Natural killer cell (primary cell): ENCODE measurements at regions not wholly inside any gene's neighbourhood (a gene's known extent, or its start where the extent isn't known, plus 50 kb on each side); places are given as distances from the start of the nearest gene placed in this dataset.

Source experiments
- ATAC-seq, 3 donors: fragments of 150-1000 bp in 2 of 3; fragments of 200-7000 bp in 1 of 3; cut with Tn5 transposase; 1 replicate in 1 of 3; 2 replicates in 2 of 3; pipeline ENCODE4 v1.10.0; 2021; ENCODE audit warnings: mild to moderate bottlenecking in 2 of 3, moderate library complexity in 2 of 3
- DNase-seq, 2 donors: peaks; one replicate each; pipeline versions ENCODE4 v3.0.0 to v3.0.0-alpha.2; 2013 to 2021; ENCODE audit warnings: mixed read lengths in 1 of 2
- H3K27ac ChIP-seq: one replicate; pipeline ENCODE4 v1.5.1; 2013; ENCODE audit warnings: mild to moderate bottlenecking, low read length
- H3K27me3 ChIP-seq: one replicate; pipeline ENCODE4 v1.6.1; 2013; ENCODE audit warnings: low read length; ENCODE audit not compliant: control insufficient read depth, insufficient read depth
- H3K36me3 ChIP-seq: one replicate; pipeline ENCODE4 v1.6.1; 2013; ENCODE audit warnings: low read length; ENCODE audit not compliant: control insufficient read depth, insufficient read depth
- H3K4me1 ChIP-seq: one replicate; pipeline ENCODE4 v1.6.1; 2013; ENCODE audit warnings: low read length; ENCODE audit not compliant: control insufficient read depth, insufficient read depth
- H3K4me3 ChIP-seq: one replicate; pipeline ENCODE4 v1.5.1; 2013; ENCODE audit warnings: low read length
- H3K9me3 ChIP-seq: one replicate; pipeline ENCODE4 v1.6.1; 2013; ENCODE audit warnings: low read length; ENCODE audit not compliant: control insufficient read depth, insufficient read depth
- H3K27ac Mint-ChIP-seq, 2 donors: one replicate each; pipeline ENCODE4 v1.8.0; 2022; ENCODE audit warnings: mild to moderate bottlenecking in 2 of 2, mixed read lengths in 2 of 2, moderate library complexity in 1 of 2
- H3K27me3 Mint-ChIP-seq, 2 donors: one replicate each; pipeline ENCODE4 v1.8.0; 2022; ENCODE audit warnings: low read depth in 2 of 2, mixed read lengths in 2 of 2
- H3K36me3 Mint-ChIP-seq: one replicate; pipeline ENCODE4 v1.8.0; 2022; ENCODE audit warnings: mixed read lengths
- H3K4me1 Mint-ChIP-seq, 2 donors: one replicate each; pipeline ENCODE4 v1.8.0; 2022; ENCODE audit warnings: mixed read lengths in 2 of 2
- H3K4me3 Mint-ChIP-seq: one replicate; pipeline ENCODE4 v1.8.0; 2022; ENCODE audit warnings: mild to moderate bottlenecking, moderate library complexity, mixed read lengths
- H3K9me3 Mint-ChIP-seq, 2 donors: one replicate each; pipeline ENCODE4 v1.8.0; 2022; ENCODE audit warnings: mixed read lengths in 2 of 2
- CTCF ChIP-seq: fragments of 200-600 bp; IDR thresholded peaks from one replicate; pipeline ENCODE4 v1.8.0; 2022; ENCODE audit warnings: antibody characterized with exemption
- WGBS: methylation state at CpG from one replicate; pipeline ENCODE4 v1.1.7; 2013; ENCODE audit warnings: missing lambda C conversion rate; ENCODE audit not compliant: insufficient coverage; 5-methylcytosine and 5-hydroxymethylcytosine counted together
- intact Hi-C: fragments of 100-400 bp; cut with micrococcal nuclease; formaldehyde crosslinking; loops from one replicate; pipeline ENCODE4 v1.14.2; 2022

- intact Hi-C loops = no loop called here
- H3K4me1 Mint-ChIP-seq = no peaks in the 10 kb centered on the region
- Histone ChIP-seq H3K4me3 (no peak overlapping the region), H3K27me3 (no peaks in the 10 kb centered on the region), H3K36me3 (no peaks in the 10 kb centered on the region), H3K9me3 (no peaks in the 10 kb centered on the region), H3K4me1 (no peaks in the 10 kb centered on the region), H3K27ac (no peak overlapping the region)
- ATAC-seq (no peak), DNase-seq (no peak)
- TF ChIP-seq CTCF = no peak
- no peak overlapping the region for H3K4me3 Mint-ChIP-seq
- H3K27ac Mint-ChIP-seq = no peak overlapping the region
- peaks cover 9 to 24% of the 10 kb centered on the region in 2 donors for H3K9me3 Mint-ChIP-seq
- H3K36me3 Mint-ChIP-seq = no peaks in the 10 kb centered on the region
- no peaks in the 10 kb centered on the region for H3K27me3 Mint-ChIP-seq
- 83% methylated on average over 2 of the region's 2 CpGs for WGBS
Observed at GRCh38 chr2:4588606-4589005, 885.2 kb downstream of the DCDC2C start.

- ATAC-seq = no peak
Observed at GRCh38 chr2:4591261-4591660, 887.9 kb downstream of the DCDC2C start.

GRCh38 chr2:4597400-4597799 is 894.0 kb downstream of the DCDC2C start:
- Mint-ChIP-seq H3K27me3 (no peaks in the 10 kb centered on the region), H3K4me1 (no peaks in the 10 kb centered on the region), H3K36me3 (no peaks in the 10 kb centered on the region), H3K27ac (no peak overlapping the region), H3K9me3 (peaks cover 13 to 18% of the 10 kb centered on the region in 2 donors), H3K4me3 (no peak overlapping the region)
- ATAC-seq = no peak
- H3K4me1 ChIP-seq = no peaks in the 10 kb centered on the region
- 0% methylated on average over 1 of the region's 3 CpGs for WGBS
- H3K27me3 ChIP-seq = no peaks in the 10 kb centered on the region
- H3K27ac ChIP-seq = no peak overlapping the region
- DNase-seq = no peak
- no peak for TF ChIP-seq CTCF
- intact Hi-C loops = no loop called here
- H3K36me3 ChIP-seq = no peaks in the 10 kb centered on the region
- no peak overlapping the region for H3K4me3 ChIP-seq
- no peaks in the 10 kb centered on the region for H3K9me3 ChIP-seq

More at GRCh38 chr2:4591261-4591660, 887.9 kb downstream of the DCDC2C start:
- Histone ChIP-seq H3K36me3 (no peaks in the 10 kb centered on the region), H3K4me3 (no peak overlapping the region), H3K27ac (no peak overlapping the region), H3K4me1 (no peaks in the 10 kb centered on the region), H3K27me3 (no peaks in the 10 kb centered on the region), H3K9me3 (no peaks in the 10 kb centered on the region)
- no peak for TF ChIP-seq CTCF
- H3K27me3 Mint-ChIP-seq = no peaks in the 10 kb centered on the region
- no peak for DNase-seq
- H3K9me3 Mint-ChIP-seq = peaks cover 9 to 20% of the 10 kb centered on the region in 2 donors
- no peaks in the 10 kb centered on the region for H3K36me3 Mint-ChIP-seq
- WGBS = 100% methylated on average over 5 of the region's 7 CpGs
- no peaks in the 10 kb centered on the region for H3K4me1 Mint-ChIP-seq
- H3K27ac Mint-ChIP-seq = no peak overlapping the region
- intact Hi-C loops = no loop called here
- no peak overlapping the region for H3K4me3 Mint-ChIP-seq

GRCh38 chr2:4604767-4605166 is 901.4 kb downstream of the DCDC2C start:
- 63% methylated on average over 1 of the region's 1 CpG for WGBS
- no peak for TF ChIP-seq CTCF
- Histone ChIP-seq H3K4me3 (no peak overlapping the region), H3K27me3 (no peaks in the 10 kb centered on the region), H3K36me3 (no peaks in the 10 kb centered on the region), H3K27ac (no peak overlapping the region), H3K4me1 (no peaks in the 10 kb centered on the region), H3K9me3 (no peaks in the 10 kb centered on the region)
- H3K36me3 Mint-ChIP-seq = no peaks in the 10 kb centered on the region
- peaks cover 6 to 14% of the 10 kb centered on the region in 2 donors for H3K9me3 Mint-ChIP-seq
- no peaks in the 10 kb centered on the region for H3K4me1 Mint-ChIP-seq
- DNase-seq = no peak
- no peak overlapping the region for H3K27ac Mint-ChIP-seq
- ATAC-seq = no peak
- no peak overlapping the region for H3K4me3 Mint-ChIP-seq
- H3K27me3 Mint-ChIP-seq = no peaks in the 10 kb centered on the region
- intact Hi-C loops = no loop called here
